GM12873 (cell line): ENCODE measurements at regions not wholly inside any gene's neighbourhood (a gene's known extent, or its start where the extent isn't known, plus 50 kb on each side); places are given as distances from the start of the nearest gene placed in this dataset.

Experiments
- TF ChIP-seq, protein P1 (sequence below): IDR thresholded peaks from 2 replicates; pipeline ENCODE4 v1.5.1; 2012; ENCODE audit warnings: low read depth, mild to moderate bottlenecking, moderate library complexity, low read length, control low read depth; ENCODE audit not compliant: insufficient read depth; ENCODE audit errors: missing control alignments

GRCh38 chr6:164337024-164337924, 922.8 kb downstream of the QKI start:
- TF ChIP-seq, protein P1, sequence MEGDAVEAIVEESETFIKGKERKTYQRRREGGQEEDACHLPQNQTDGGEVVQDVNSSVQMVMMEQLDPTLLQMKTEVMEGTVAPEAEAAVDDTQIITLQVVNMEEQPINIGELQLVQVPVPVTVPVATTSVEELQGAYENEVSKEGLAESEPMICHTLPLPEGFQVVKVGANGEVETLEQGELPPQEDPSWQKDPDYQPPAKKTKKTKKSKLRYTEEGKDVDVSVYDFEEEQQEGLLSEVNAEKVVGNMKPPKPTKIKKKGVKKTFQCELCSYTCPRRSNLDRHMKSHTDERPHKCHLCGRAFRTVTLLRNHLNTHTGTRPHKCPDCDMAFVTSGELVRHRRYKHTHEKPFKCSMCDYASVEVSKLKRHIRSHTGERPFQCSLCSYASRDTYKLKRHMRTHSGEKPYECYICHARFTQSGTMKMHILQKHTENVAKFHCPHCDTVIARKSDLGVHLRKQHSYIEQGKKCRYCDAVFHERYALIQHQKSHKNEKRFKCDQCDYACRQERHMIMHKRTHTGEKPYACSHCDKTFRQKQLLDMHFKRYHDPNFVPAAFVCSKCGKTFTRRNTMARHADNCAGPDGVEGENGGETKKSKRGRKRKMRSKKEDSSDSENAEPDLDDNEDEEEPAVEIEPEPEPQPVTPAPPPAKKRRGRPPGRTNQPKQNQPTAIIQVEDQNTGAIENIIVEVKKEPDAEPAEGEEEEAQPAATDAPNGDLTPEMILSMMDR, result no peak

- TF ChIP-seq, protein P1, result no peak
These were observed 921.9 kb downstream of the QKI start for GRCh38 chr6:164336455-164336854.

- TF ChIP-seq, protein P1, result no peak
These were observed 916.5 kb downstream of the QKI start for GRCh38 chr6:164331026-164331425.

DNA sequence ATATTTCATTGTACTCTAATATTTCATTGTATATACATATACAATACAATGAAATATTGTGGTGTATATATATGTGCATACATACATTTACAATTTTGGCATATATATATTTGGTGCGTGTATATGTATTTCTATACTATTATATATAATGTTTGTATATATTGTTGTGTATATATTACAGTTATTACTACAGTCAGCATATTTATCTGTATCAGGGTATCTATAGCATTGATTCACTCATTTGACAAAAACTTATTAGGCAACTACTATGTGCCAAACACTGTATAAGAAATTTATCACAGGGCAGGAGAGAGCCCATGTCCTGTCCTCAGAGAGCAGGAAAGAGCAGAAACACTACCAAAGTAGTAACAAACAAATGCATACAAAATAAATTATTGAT, 910.6 kb downstream of the QKI start:
- TF ChIP-seq, protein P1, result no peak

DNA sequence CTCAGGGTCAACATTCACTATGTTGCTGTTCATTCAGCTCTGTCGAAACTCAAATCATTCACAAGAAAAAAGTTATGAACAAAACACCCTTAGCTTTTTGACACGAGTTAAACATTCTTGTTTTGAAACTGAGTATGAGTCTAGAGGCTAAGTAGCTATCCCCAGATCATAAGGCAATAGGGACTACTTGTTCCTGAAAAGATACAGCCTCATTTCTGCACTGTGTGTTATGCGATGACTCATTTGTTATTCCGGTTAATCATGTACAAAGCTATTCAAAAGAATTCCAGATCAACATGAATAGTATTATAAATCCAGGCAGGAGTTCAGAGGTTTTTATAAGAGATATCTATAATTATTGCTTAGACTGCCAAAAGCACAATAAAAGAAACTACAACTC, 908.0 kb downstream of the QKI start:
- TF ChIP-seq, protein P1, result no peak

DNA sequence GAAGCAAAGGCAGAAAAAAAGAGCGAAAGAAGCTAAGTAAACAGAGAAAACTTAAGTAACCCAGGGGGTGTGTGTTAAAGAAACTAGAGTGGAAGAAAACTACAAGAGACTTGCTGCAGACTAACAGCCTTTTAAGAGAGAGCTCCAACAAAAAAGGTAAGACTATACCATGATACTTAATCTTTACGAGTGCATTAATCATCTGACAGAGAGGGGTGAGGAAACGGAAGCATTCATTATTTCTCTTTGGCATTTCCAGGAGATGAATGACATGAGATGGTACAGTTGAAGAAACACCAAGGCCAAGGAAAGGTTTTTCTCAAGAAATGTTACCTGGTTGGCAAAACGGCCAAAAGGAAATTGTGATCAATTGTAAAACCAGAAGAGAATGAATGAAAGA, 906.8 kb downstream of the QKI start:
- TF ChIP-seq, protein P1, result no peak

- TF ChIP-seq, protein P1, result no peak
These were observed 900.9 kb downstream of the QKI start for GRCh38 chr6:164315376-164315775.
